Endothelial cell of umbilical vein (primary cell): ENCODE measurements at regions not wholly inside any gene's neighbourhood (a gene's known extent, or its start where the extent isn't known, plus 50 kb on each side); places are given as distances from the start of the nearest gene placed in this dataset.

Experiments
- CTCF ChIP-seq, 2 donors: IDR thresholded peaks; 1 replicate in 1 of 2; 2 replicates in 1 of 2; pipeline ENCODE4 v1.5.1; 2011; ENCODE audit warnings: low read length in 2 of 2, mild to moderate bottlenecking in 2 of 2, moderate library complexity in 2 of 2, control low read depth in 1 of 2, inconsistent platforms in 1 of 2, low read depth in 1 of 2; ENCODE audit not compliant: insufficient read depth in 1 of 2; ENCODE audit errors: extremely low read depth in 1 of 2
- EZH2 ChIP-seq: IDR thresholded peaks from 2 replicates; pipeline ENCODE4 v1.6.1; 2012; ENCODE audit warnings: borderline replicate concordance, low read depth, mild to moderate bottlenecking, moderate library complexity, low read length, inconsistent platforms; ENCODE audit not compliant: severe bottlenecking
- MAX ChIP-seq: IDR thresholded peaks from 2 replicates; pipeline ENCODE4 v1.6.1; 2011; ENCODE audit not compliant: insufficient read depth, insufficient read length
- POLR2A ChIP-seq: IDR thresholded peaks from 2 replicates; pipeline ENCODE4 v1.6.1; 2012; ENCODE audit warnings: low read depth, mild to moderate bottlenecking, control low read depth, low read length
- POLR2AphosphoS5 ChIP-seq: IDR thresholded peaks from 2 replicates; pipeline ENCODE4 v1.6.1; 2012; ENCODE audit warnings: low read depth, mild to moderate bottlenecking, control low read depth, low read length, moderate library complexity; ENCODE audit not compliant: insufficient read depth

- no peak for TF ChIP-seq CTCF (IDR thresholded peaks at IDR 0.05; ENCODE audit: extremely low read depth in 1 of 2, insufficient read depth in 1 of 2, low read depth in 1 of 2, low read length in 2 of 2)
- TF ChIP-seq POLR2AphosphoS5: no peak
- no peak for TF ChIP-seq POLR2A
- TF ChIP-seq EZH2: no peak
- TF ChIP-seq MAX: no peak
These were observed 201.6 kb upstream of the MEOX2 start for GRCh38 chr7:15888090-15888489.
